CD14-positive monocyte (primary cell): ENCODE measurements at regions not wholly inside any gene's neighbourhood (a gene's known extent, or its start where the extent isn't known, plus 50 kb on each side); places are given as distances from the start of the nearest gene placed in this dataset.

Experiments
- DNase-seq, 3 donors: peaks; one replicate each; pipeline ENCODE4 v3.0.0-alpha.2; 2011 to 2022
- H2AFZ ChIP-seq: 2 replicates; pipeline ENCODE4 v1.6.0; 2012; ENCODE audit warnings: mild to moderate bottlenecking, low read depth, low read length, inconsistent platforms; ENCODE audit not compliant: insufficient read depth, poor library complexity, severe bottlenecking
- H3K27ac ChIP-seq, 2 donors: 1 replicate in 1 of 2; 2 replicates in 1 of 2; pipeline ENCODE4 v1.5.1; 2012 to 2013; ENCODE audit warnings: low read length in 2 of 2, control low read depth in 1 of 2, inconsistent platforms in 1 of 2, low read depth in 1 of 2, mild to moderate bottlenecking in 1 of 2
- H3K27me3 ChIP-seq, 2 donors: one replicate each; pipeline versions ENCODE4 v1.6.0 to v1.6.1; 2011 to 2013; ENCODE audit warnings: low read length in 2 of 2; ENCODE audit not compliant: control insufficient read depth in 2 of 2, insufficient read depth in 2 of 2
- H3K36me3 ChIP-seq, 2 donors: replicated peaks in 1 of 2; 1 replicate in 1 of 2; 2 replicates in 1 of 2; pipeline versions ENCODE4 v1.5.1 to v1.6.1; 2012 to 2013; ENCODE audit warnings: low read length in 2 of 2, control low read depth in 1 of 2, inconsistent platforms in 1 of 2, mild to moderate bottlenecking in 1 of 2; ENCODE audit not compliant: insufficient read depth in 2 of 2, control insufficient read depth in 1 of 2
- H3K4me1 ChIP-seq, 2 donors: 1 replicate in 1 of 2; 2 replicates in 1 of 2; pipeline versions ENCODE4 v1.5.1 to v1.6.1; 2012 to 2013; ENCODE audit warnings: low read length in 2 of 2, control low read depth in 1 of 2, inconsistent platforms in 1 of 2, mild to moderate bottlenecking in 1 of 2, moderate library complexity in 1 of 2; ENCODE audit not compliant: insufficient read depth in 2 of 2, control insufficient read depth in 1 of 2
- H3K4me2 ChIP-seq: replicated peaks from 2 replicates; pipeline ENCODE3; 2012; ENCODE audit warnings: low read length, moderate library complexity, mild to moderate bottlenecking; ENCODE audit not compliant: poor library complexity, severe bottlenecking; ENCODE audit errors: extremely low read depth
- H3K4me3 ChIP-seq, 3 experiments: fragments of 200-600 bp in 1 of 3; sonication (generic) in 1 of 3; replicated peaks in 1 of 3; 1 replicate in 2 of 3; 2 replicates in 1 of 3; pipeline ENCODE4 v1.5.1; 2011 to 2013; ENCODE audit warnings: low read length in 3 of 3, mild to moderate bottlenecking in 3 of 3, control low read depth in 2 of 3, low read depth in 2 of 3, inconsistent platforms in 1 of 3, moderate library complexity in 1 of 3
- H3K79me2 ChIP-seq: 2 replicates; pipeline ENCODE4 v1.6.0; 2012; ENCODE audit warnings: mild to moderate bottlenecking, control low read depth, inconsistent platforms, low read length, moderate library complexity; ENCODE audit not compliant: insufficient read depth
- H3K9ac ChIP-seq: 2 replicates; pipeline ENCODE4 v1.6.0; 2017; ENCODE audit warnings: low read length, mild to moderate bottlenecking; ENCODE audit not compliant: insufficient read depth, poor library complexity, severe bottlenecking
- H3K9me3 ChIP-seq, 2 donors: replicated peaks in 1 of 2; 1 replicate in 1 of 2; 2 replicates in 1 of 2; pipeline versions ENCODE4 v1.5.1 to v1.6.1; 2012 to 2013; ENCODE audit warnings: low read length in 2 of 2, control low read depth in 1 of 2; ENCODE audit not compliant: control insufficient read depth in 1 of 2, insufficient read depth in 1 of 2
- H4K20me1 ChIP-seq: 2 replicates; pipeline ENCODE4 v1.6.0; 2012; ENCODE audit warnings: mild to moderate bottlenecking, low read length, control low read depth, moderate library complexity; ENCODE audit not compliant: insufficient read depth
- H3K27ac Mint-ChIP-seq, 7 donors: one replicate each; pipeline ENCODE4 v1.8.0; 2020; ENCODE audit warnings: mild to moderate bottlenecking in 7 of 7, mixed read lengths in 7 of 7, moderate library complexity in 6 of 7, inconsistent platforms in 2 of 7
- H3K27me3 Mint-ChIP-seq, 3 donors: one replicate each; pipeline ENCODE4 v1.8.0; 2021 to 2022; ENCODE audit warnings: low read depth in 3 of 3, mild to moderate bottlenecking in 3 of 3, mixed read lengths in 3 of 3, moderate library complexity in 3 of 3, inconsistent platforms in 1 of 3
- H3K36me3 Mint-ChIP-seq, 2 donors: one replicate each; pipeline ENCODE4 v1.8.0; 2020; ENCODE audit warnings: mixed read lengths in 2 of 2, inconsistent platforms in 1 of 2, mild to moderate bottlenecking in 1 of 2
- H3K4me1 Mint-ChIP-seq: one replicate; pipeline ENCODE4 v1.8.0; 2020; ENCODE audit warnings: mild to moderate bottlenecking, mixed read lengths
- H3K4me3 Mint-ChIP-seq, 2 donors: one replicate each; pipeline ENCODE4 v1.8.0; 2020; ENCODE audit warnings: mild to moderate bottlenecking in 2 of 2, mixed read lengths in 2 of 2, moderate library complexity in 1 of 2
- H3K9me3 Mint-ChIP-seq, 7 donors: one replicate each; pipeline ENCODE4 v1.8.0; 2020 to 2022; ENCODE audit warnings: mixed read lengths in 7 of 7, mild to moderate bottlenecking in 6 of 7, moderate library complexity in 6 of 7, inconsistent platforms in 2 of 7
- WGBS: methylation state at CpG from one replicate; pipeline ENCODE4 v1.1.5; 2013; ENCODE audit warnings: missing lambda C conversion rate; ENCODE audit not compliant: insufficient coverage; 5-methylcytosine and 5-hydroxymethylcytosine counted together
- intact Hi-C, 2 donors: fragments of 100-400 bp; cut with micrococcal nuclease; formaldehyde crosslinking; loops; one replicate each; pipeline versions ENCODE4 v1.15.0 to v1.15.1; 2023
- TF ChIP-seq, protein P1 (sequence below): fragments of 200-600 bp; IDR thresholded peaks from one replicate; pipeline ENCODE4 v1.8.0; 2022; ENCODE audit warnings: antibody characterized with exemption, mild to moderate bottlenecking

DNA sequence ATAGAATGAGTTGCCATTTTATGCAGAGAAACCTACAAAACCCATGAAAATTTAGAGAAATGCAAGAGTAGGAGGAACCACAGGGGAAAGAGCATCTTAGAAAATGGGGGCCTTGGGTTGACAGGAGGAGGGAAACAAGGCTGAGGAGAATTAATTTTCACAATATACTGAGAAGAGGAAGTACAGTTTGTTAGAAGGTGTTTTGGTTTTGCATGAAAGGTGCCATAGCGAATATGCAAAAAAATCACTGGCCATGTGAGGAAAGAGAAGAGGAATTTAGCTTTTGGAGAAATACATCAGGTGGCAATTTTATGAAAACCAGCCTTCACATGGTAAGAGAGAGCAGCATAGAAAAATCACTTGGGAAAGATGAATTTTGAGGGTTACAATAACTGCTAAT is 413.9 kb upstream of the C2CD4B start:
- no peak overlapping the region for H3K27ac Mint-ChIP-seq
- H2AFZ ChIP-seq = no peak overlapping the region
- H3K27ac ChIP-seq = no peak overlapping the region
- H3K79me2 ChIP-seq = no peaks in the 10 kb centered on the region
- no peak overlapping the region for H3K4me3 ChIP-seq
- H4K20me1 ChIP-seq = no peaks in the 10 kb centered on the region
- no peak for DNase-seq
- TF ChIP-seq, protein P1, sequence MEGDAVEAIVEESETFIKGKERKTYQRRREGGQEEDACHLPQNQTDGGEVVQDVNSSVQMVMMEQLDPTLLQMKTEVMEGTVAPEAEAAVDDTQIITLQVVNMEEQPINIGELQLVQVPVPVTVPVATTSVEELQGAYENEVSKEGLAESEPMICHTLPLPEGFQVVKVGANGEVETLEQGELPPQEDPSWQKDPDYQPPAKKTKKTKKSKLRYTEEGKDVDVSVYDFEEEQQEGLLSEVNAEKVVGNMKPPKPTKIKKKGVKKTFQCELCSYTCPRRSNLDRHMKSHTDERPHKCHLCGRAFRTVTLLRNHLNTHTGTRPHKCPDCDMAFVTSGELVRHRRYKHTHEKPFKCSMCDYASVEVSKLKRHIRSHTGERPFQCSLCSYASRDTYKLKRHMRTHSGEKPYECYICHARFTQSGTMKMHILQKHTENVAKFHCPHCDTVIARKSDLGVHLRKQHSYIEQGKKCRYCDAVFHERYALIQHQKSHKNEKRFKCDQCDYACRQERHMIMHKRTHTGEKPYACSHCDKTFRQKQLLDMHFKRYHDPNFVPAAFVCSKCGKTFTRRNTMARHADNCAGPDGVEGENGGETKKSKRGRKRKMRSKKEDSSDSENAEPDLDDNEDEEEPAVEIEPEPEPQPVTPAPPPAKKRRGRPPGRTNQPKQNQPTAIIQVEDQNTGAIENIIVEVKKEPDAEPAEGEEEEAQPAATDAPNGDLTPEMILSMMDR = no peak
- H3K36me3 ChIP-seq = no peaks in the 10 kb centered on the region
- H3K4me1 Mint-ChIP-seq = no peaks in the 10 kb centered on the region
- no peaks in the 10 kb centered on the region for H3K27me3 Mint-ChIP-seq
- peaks cover 0 to 5% (median 0%) of the 10 kb centered on the region in 7 donors for H3K9me3 Mint-ChIP-seq
- WGBS = 64% methylated on average over 1 of the region's 1 CpG
- H3K4me3 Mint-ChIP-seq = no peak overlapping the region
- H3K4me2 ChIP-seq = no peak overlapping the region
- H3K9me3 ChIP-seq = no peaks in the 10 kb centered on the region
- H3K4me1 ChIP-seq = no peaks in the 10 kb centered on the region
- intact Hi-C loops = no loop called here
- no peaks in the 10 kb centered on the region for H3K27me3 ChIP-seq
- H3K9ac ChIP-seq = no peak overlapping the region
- no peaks in the 10 kb centered on the region for H3K36me3 Mint-ChIP-seq

DNA sequence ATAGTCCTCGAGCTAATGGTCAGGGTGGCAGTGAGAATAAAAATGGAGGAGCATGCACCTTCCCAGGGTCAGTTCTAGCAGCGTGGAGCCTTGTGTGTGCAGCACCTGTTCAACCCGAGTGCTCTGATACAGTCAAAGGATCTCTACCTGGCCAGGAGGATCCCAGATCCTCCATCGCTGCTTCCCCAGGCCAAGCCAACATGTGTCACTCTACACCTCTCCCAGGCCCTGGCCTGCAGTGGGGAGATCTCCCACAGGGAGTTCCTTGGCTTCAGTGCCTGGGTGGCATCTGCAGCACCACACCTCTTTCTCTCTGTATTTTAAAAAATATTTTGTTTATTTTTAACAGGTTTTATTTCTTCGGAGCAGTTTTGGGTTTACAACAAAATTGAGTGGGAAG is 414.8 kb upstream of the C2CD4B start:
- Mint-ChIP-seq H3K27ac (no peak overlapping the region), H3K4me3 (no peak overlapping the region), H3K27me3 (no peaks in the 10 kb centered on the region), H3K36me3 (no peaks in the 10 kb centered on the region), H3K4me1 (no peaks in the 10 kb centered on the region), H3K9me3 (peaks cover 0 to 5% (median 0%) of the 10 kb centered on the region in 7 donors)
- WGBS = 95% methylated on average over 4 of the region's 5 CpGs
- Histone ChIP-seq H3K27me3 (no peaks in the 10 kb centered on the region), H3K4me3 (no peak overlapping the region), H2AFZ (no peak overlapping the region), H3K9ac (no peak overlapping the region), H3K36me3 (no peaks in the 10 kb centered on the region), H3K27ac (no peak overlapping the region), H3K4me2 (no peak overlapping the region), H3K4me1 (no peaks in the 10 kb centered on the region), H4K20me1 (no peaks in the 10 kb centered on the region), H3K9me3 (no peaks in the 10 kb centered on the region), H3K79me2 (no peaks in the 10 kb centered on the region)
- DNase-seq = no peak
- TF ChIP-seq, protein P1 = no peak
- intact Hi-C loops = no loop called here
